Glomerular endothelial cell (primary cell): ENCODE measurements at regions not wholly inside any gene's neighbourhood (a gene's known extent, or its start where the extent isn't known, plus 50 kb on each side); places are given as distances from the start of the nearest gene placed in this dataset.

Experiments
- DNase-seq: peaks from one replicate; pipeline ENCODE4 v3.0.0-alpha.2; 2011; ENCODE audit warnings: low read depth, low spot score; ENCODE audit errors: extremely low read depth

GRCh38 chr6:133818320-133818719, 70.6 kb upstream of the TCF21 start:
- no peak for DNase-seq

GRCh38 chr6:133820208-133820607, 68.7 kb upstream of the TCF21 start:
- no peak for DNase-seq

- DNase-seq = no peak
These were observed 61.1 kb upstream of the TCF21 start for GRCh38 chr6:133827766-133828165.

DNA sequence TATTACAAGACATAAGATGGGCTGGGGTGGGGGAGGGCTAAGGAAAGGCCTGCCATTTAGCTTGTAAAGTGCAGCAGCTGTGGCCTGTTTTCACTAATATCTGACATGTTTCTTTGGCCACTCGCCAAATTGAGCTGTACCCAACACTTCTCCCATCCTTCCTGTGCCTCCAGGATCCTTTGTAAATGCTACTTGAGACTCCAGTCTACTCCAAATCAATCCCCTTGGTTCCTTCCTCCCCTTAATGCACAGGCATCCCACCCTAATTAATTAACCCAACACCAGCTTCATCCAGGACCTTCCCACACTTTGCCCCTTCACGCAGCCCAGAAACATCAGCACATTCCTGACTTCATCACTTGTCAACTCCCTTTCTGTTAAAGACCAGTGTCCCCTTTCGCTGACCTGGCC, 55.0 kb upstream of the TCF21 start:
- DNase-seq = no peak

GRCh38 chr6:133834472-133835170, 54.3 kb upstream of the TCF21 start:
- DNase-seq = no peak

DNA sequence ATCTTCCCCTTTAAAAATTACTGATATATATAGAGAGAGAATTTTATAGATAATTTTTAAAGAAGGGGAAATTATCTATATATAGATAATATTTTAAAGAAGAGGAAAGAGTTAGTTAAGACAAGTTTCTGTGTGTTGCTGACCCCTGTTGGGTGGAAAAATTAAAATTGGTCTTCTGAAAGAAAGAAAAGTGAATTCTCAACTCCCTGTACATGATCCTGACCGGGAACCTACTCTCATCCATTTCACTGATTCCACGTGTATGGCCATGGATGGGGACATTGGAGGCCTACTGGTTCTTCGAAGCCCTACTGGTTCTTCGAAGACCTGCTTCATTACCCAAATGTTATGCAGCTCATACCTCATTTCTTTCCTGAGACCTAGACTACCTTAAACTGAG, 53.0 kb upstream of the TCF21 start:
- no peak for DNase-seq

- no peak for DNase-seq
These were observed 51.0 kb upstream of the TCF21 start for GRCh38 chr6:133837801-133838349.
